ENCODE measurements at regions not wholly inside any gene's neighbourhood (a gene's known extent, or its start where the extent isn't known, plus 50 kb on each side); places are given as distances from the start of the nearest gene placed in this dataset.

DNA sequence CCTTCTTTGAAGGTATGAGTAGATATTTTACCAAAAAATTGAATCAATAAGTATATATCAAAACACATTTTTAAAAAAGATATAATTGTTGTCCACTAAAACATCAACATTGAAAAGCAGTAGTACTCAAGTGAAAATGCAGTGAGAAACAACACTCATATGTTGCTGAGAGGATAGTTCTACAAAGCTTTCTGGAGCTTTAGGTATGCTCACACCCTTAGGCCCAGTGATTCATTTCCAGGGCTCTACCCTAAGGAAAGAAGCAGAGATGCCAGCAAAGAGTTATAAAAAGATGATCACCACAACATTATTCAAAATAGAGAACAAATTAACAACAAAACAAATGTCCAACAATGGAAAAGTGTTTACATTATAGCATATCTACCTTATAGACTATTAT, 197.3 kb upstream of the CCDC150 start:
- TF ChIP-seq, protein P1, sequence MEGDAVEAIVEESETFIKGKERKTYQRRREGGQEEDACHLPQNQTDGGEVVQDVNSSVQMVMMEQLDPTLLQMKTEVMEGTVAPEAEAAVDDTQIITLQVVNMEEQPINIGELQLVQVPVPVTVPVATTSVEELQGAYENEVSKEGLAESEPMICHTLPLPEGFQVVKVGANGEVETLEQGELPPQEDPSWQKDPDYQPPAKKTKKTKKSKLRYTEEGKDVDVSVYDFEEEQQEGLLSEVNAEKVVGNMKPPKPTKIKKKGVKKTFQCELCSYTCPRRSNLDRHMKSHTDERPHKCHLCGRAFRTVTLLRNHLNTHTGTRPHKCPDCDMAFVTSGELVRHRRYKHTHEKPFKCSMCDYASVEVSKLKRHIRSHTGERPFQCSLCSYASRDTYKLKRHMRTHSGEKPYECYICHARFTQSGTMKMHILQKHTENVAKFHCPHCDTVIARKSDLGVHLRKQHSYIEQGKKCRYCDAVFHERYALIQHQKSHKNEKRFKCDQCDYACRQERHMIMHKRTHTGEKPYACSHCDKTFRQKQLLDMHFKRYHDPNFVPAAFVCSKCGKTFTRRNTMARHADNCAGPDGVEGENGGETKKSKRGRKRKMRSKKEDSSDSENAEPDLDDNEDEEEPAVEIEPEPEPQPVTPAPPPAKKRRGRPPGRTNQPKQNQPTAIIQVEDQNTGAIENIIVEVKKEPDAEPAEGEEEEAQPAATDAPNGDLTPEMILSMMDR (IDR thresholded peaks at IDR 0.05): no peak
- TF ChIP-seq POLR2A (IDR thresholded peaks at IDR 0.05): no peak

Measured in thyroid gland (tissue), 4 donors.